ENCODE measurements at regions not wholly inside any gene's neighbourhood (a gene's known extent, or its start where the extent isn't known, plus 50 kb on each side); places are given as distances from the start of the nearest gene placed in this dataset.

- no peak for ATAC-seq (ENCODE audit: low FRiP score in 2 of 2)
- 66 to 69% methylated on average over 4 of the region's 4 CpGs for WGBS, 2 donors
- no peak overlapping the region for H3K27ac ChIP-seq
Measured at GRCh38 chr13:83470133-83470797, 412.0 kb downstream of the SLITRK1 start.

GRCh38 chr13:83453723-83454122, 428.6 kb downstream of the SLITRK1 start:
- peaks cover 0 to 12% (median 0%) of the 10 kb centered on the region in 4 donors for H3K9me3 ChIP-seq
- no peak overlapping the region for H3K4me3 ChIP-seq
- DNase-seq, result peak in 1 of 2 donors; percentile 51
- H3K4me1 ChIP-seq, result no peaks in the 10 kb centered on the region
- no peak overlapping the region for H3K27ac ChIP-seq
- TF ChIP-seq CTCF (IDR thresholded peaks at IDR 0.05) (no peak), EP300 (IDR thresholded peaks at IDR 0.05) (no peak), POLR2AphosphoS5 (IDR thresholded peaks at IDR 0.05) (no peak), POLR2A (IDR thresholded peaks at IDR 0.05) (no peak)
- H3K27me3 ChIP-seq, result no peaks in the 10 kb centered on the region
- ATAC-seq (ENCODE audit: low FRiP score in 2 of 2), result peak; percentile 19 to 74
- no peaks in the 10 kb centered on the region for H3K36me3 ChIP-seq
- 90 to 94% methylated on average over 6 to 11 of the region's 11 CpGs for whole genome bisulfite sequencing, 2 donors

More at GRCh38 chr13:83470133-83470797, 412.0 kb downstream of the SLITRK1 start:
- no peak for DNase-seq
- no peak overlapping the region for H3K4me3 ChIP-seq
- TF ChIP-seq EP300 (IDR thresholded peaks at IDR 0.05) (no peak), POLR2A (IDR thresholded peaks at IDR 0.05) (no peak), CTCF (IDR thresholded peaks at IDR 0.05) (no peak), POLR2AphosphoS5 (IDR thresholded peaks at IDR 0.05) (no peak)
- no peaks in the 10 kb centered on the region for H3K4me1 ChIP-seq
- no peaks in the 10 kb centered on the region for H3K27me3 ChIP-seq
- H3K36me3 ChIP-seq, result no peaks in the 10 kb centered on the region
- H3K9me3 ChIP-seq, result no peaks in the 10 kb centered on the region

DNA sequence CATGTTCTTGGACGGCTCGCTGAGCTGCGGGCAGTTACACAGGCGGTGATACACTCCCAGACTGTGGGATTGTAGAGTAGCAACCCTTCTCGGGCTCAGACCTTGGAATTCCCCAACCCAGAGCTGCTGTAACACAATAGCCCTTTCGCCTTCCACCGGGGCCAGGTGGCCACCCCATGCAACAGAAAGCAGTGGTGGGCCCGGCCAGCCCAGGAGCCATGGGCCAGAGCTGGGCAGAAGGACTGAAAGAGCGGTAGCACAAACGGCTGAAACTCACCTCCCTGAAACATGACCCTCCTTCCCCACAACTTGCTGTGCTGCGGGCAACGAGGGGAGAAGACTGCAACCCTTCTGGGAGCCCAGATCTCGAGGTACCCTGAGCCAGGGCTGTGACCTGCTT, 429.0 kb downstream of the SLITRK1 start:
- WGBS, 2 donors, result 87 to 90% methylated on average over 11 to 13 of the region's 13 CpGs
- Histone ChIP-seq H3K9me3 (peaks cover 0 to 12% (median 0%) of the 10 kb centered on the region in 4 donors), H3K27me3 (no peaks in the 10 kb centered on the region), H3K4me1 (no peaks in the 10 kb centered on the region), H3K27ac (no peak overlapping the region), H3K36me3 (no peaks in the 10 kb centered on the region), H3K4me3 (no peak overlapping the region)
- ATAC-seq (ENCODE audit: low FRiP score in 2 of 2) (peak in 1 of 2 donors; percentile 19), DNase-seq (peak in 1 of 2 donors; percentile 58)
- TF ChIP-seq POLR2A (IDR thresholded peaks at IDR 0.05), result no peak
- no peak for TF ChIP-seq POLR2AphosphoS5 (IDR thresholded peaks at IDR 0.05)
- no peak for TF ChIP-seq CTCF (IDR thresholded peaks at IDR 0.05)
- TF ChIP-seq EP300 (IDR thresholded peaks at IDR 0.05), result no peak

- H3K36me3 ChIP-seq, result no peaks in the 10 kb centered on the region
- TF ChIP-seq POLR2AphosphoS5 (IDR thresholded peaks at IDR 0.05) (no peak), CTCF (IDR thresholded peaks at IDR 0.05) (no peak), POLR2A (IDR thresholded peaks at IDR 0.05) (no peak), EP300 (IDR thresholded peaks at IDR 0.05) (no peak)
- H3K27me3 ChIP-seq, result no peaks in the 10 kb centered on the region
- no peak overlapping the region for H3K27ac ChIP-seq
- H3K9me3 ChIP-seq, result peaks cover 0 to 12% (median 0%) of the 10 kb centered on the region in 4 donors
- ATAC-seq (ENCODE audit: low FRiP score in 2 of 2) (peak; percentile 15 to 23), DNase-seq (peak in 1 of 2 donors; percentile 56)
- WGBS, 2 donors, result 90% methylated on average over 20 to 26 of the region's 26 CpGs
- H3K4me1 ChIP-seq, result no peaks in the 10 kb centered on the region
- no peak overlapping the region for H3K4me3 ChIP-seq
Measured at GRCh38 chr13:83452292-83452950, 429.9 kb downstream of the SLITRK1 start.

All from upper lobe of left lung (tissue), 6 donors.